ENCODE measurements at regions not wholly inside any gene's neighbourhood (a gene's known extent, or its start where the extent isn't known, plus 50 kb on each side); places are given as distances from the start of the nearest gene placed in this dataset.
"Not testable (repeated sequence)": the region's sequence is repeated elsewhere in the genome, so short reads cannot be mapped to it uniquely, and the experiment has no call there.

GRCh38 chrX:4004822-4005221, 291.4 kb upstream of the PRKX start:
- CTCF ChIA-PET, result no interaction called here

GRCh38 chrX:3994315-3994714, 280.9 kb upstream of the PRKX start:
- no peak overlapping the region for H3K4me2 ChIP-seq (ENCODE audit: low read length)
- no peaks in the 10 kb centered on the region for H3K4me1 ChIP-seq (ENCODE audit: insufficient read depth, low read length)
- H3K79me2 ChIP-seq (ENCODE audit: low read length), result no peaks in the 10 kb centered on the region
- H3K9me2 ChIP-seq (replicated peaks; ENCODE audit: low read length), result no peaks in the 10 kb centered on the region
- no peaks in the 10 kb centered on the region for H4K20me1 ChIP-seq (ENCODE audit: low read length)
- POLR2A ChIA-PET (ENCODE audit: unreplicated experiment), result no interaction called here
- intact Hi-C loops (cut with micrococcal nuclease), result no loop called here
- no peak overlapping the region for H3K9ac ChIP-seq (ENCODE audit: low read length)
- H3K27me3 ChIP-seq (ENCODE audit: low read length), result no peaks in the 10 kb centered on the region
- CTCF ChIA-PET, result no interaction called here
- no peak overlapping the region for H3K27ac ChIP-seq (ENCODE audit: low read length)
- no peak overlapping the region for H3K4me3 ChIP-seq (ENCODE audit: low read length)
- DNase-seq (no peak), ATAC-seq (no peak)
- no peaks in the 10 kb centered on the region for H3K9me3 ChIP-seq (ENCODE audit: low read length)
- no peaks in the 10 kb centered on the region for H3F3A ChIP-seq (ENCODE audit: low read length, unreplicated experiment)
- no peaks in the 10 kb centered on the region for H3K36me3 ChIP-seq (ENCODE audit: low read depth, low read length)
- no peak overlapping the region for H2AFZ ChIP-seq (ENCODE audit: low read length)
- no peak for TF ChIP-seq CTCF (conservative IDR thresholded peaks at IDR 0.05; ENCODE audit: low read depth, low read length)
- TF ChIP-seq EZH2phosphoT487 (IDR thresholded peaks at IDR 0.05; ENCODE audit: borderline replicate concordance, low read length), result no peak
- TF ChIP-seq EZH2 (IDR thresholded peaks at IDR 0.05; ENCODE audit: low read length, unreplicated experiment), result no peak
- BruUV-seq (replicated peaks), result no TSS peak

More at GRCh38 chrX:4004822-4005221, 291.4 kb upstream of the PRKX start:
- Histone ChIP-seq H3F3A (ENCODE audit: low read length, unreplicated experiment) (no peaks in the 10 kb centered on the region), H3K79me2 (ENCODE audit: low read length) (no peaks in the 10 kb centered on the region), H2AFZ (ENCODE audit: low read length) (no peak overlapping the region), H3K27ac (ENCODE audit: low read length) (no peak overlapping the region), H3K4me2 (ENCODE audit: low read length) (no peak overlapping the region), H3K4me3 (ENCODE audit: low read length) (no peak overlapping the region), H4K20me1 (ENCODE audit: low read length) (no peaks in the 10 kb centered on the region), H3K27me3 (ENCODE audit: low read length) (no peaks in the 10 kb centered on the region), H3K4me1 (ENCODE audit: insufficient read depth, low read length) (no peaks in the 10 kb centered on the region), H3K9me3 (ENCODE audit: low read length) (no peaks in the 10 kb centered on the region), H3K9me2 (replicated peaks; ENCODE audit: low read length) (no peaks in the 10 kb centered on the region), H3K9ac (ENCODE audit: low read length) (no peak overlapping the region), H3K36me3 (ENCODE audit: low read depth, low read length) (no peaks in the 10 kb centered on the region)
- intact Hi-C loops (cut with micrococcal nuclease), result no loop called here
- POLR2A ChIA-PET (ENCODE audit: unreplicated experiment), result no interaction called here
- DNase-seq (no peak), ATAC-seq (no peak)
- no TSS peak for BruUV-seq (replicated peaks)
- TF ChIP-seq CTCF (conservative IDR thresholded peaks at IDR 0.05; ENCODE audit: low read depth, low read length) (no peak), EZH2 (IDR thresholded peaks at IDR 0.05; ENCODE audit: low read length, unreplicated experiment) (no peak), EZH2phosphoT487 (IDR thresholded peaks at IDR 0.05; ENCODE audit: borderline replicate concordance, low read length) (no peak)

DNA sequence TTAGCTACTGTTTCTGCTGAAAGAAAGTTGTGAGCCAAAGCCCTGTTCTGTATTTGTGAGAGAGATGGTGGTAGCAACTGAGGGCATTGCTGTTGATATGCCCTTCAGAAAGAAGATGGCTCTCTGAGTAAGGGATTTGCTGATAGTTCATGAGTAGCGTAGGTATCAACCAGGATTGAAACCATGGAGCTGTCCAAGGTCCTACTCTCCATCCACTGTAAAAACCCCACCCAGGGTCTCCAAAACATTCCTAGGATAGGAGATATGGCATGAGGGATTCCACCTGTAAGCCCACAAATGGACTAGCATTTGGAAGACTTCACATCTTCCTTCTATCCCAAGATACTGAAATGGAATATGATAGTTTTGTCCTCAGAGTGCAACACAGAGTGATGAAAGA, 277.1 kb upstream of the PRKX start:
- POLR2A ChIA-PET (ENCODE audit: unreplicated experiment), result no interaction called here
- TF ChIP-seq EZH2phosphoT487 (IDR thresholded peaks at IDR 0.05; ENCODE audit: borderline replicate concordance, low read length) (no peak), EZH2 (IDR thresholded peaks at IDR 0.05; ENCODE audit: low read length, unreplicated experiment) (no peak), CTCF (conservative IDR thresholded peaks at IDR 0.05; ENCODE audit: low read depth, low read length) (no peak)
- no peaks in the 10 kb centered on the region for H3F3A ChIP-seq (ENCODE audit: low read length, unreplicated experiment)
- H3K9me2 ChIP-seq (replicated peaks; ENCODE audit: low read length), result no peaks in the 10 kb centered on the region
- ATAC-seq (no peak), DNase-seq (no peak)
- no peaks in the 10 kb centered on the region for H3K36me3 ChIP-seq (ENCODE audit: low read depth, low read length)
- no peaks in the 10 kb centered on the region for H3K4me1 ChIP-seq (ENCODE audit: insufficient read depth, low read length)
- H3K9ac ChIP-seq (ENCODE audit: low read length), result no peak overlapping the region
- H3K79me2 ChIP-seq (ENCODE audit: low read length), result no peaks in the 10 kb centered on the region
- H3K27me3 ChIP-seq (ENCODE audit: low read length), result no peaks in the 10 kb centered on the region
- no peak overlapping the region for H3K4me2 ChIP-seq (ENCODE audit: low read length)
- intact Hi-C loops (cut with micrococcal nuclease), result no loop called here
- no peak overlapping the region for H3K4me3 ChIP-seq (ENCODE audit: low read length)
- no TSS peak for BruUV-seq (replicated peaks)
- H4K20me1 ChIP-seq (ENCODE audit: low read length), result no peaks in the 10 kb centered on the region
- H3K27ac ChIP-seq (ENCODE audit: low read length), result no peak overlapping the region
- CTCF ChIA-PET, result no interaction called here
- no peak overlapping the region for H2AFZ ChIP-seq (ENCODE audit: low read length)
- H3K9me3 ChIP-seq (ENCODE audit: low read length), result no peaks in the 10 kb centered on the region

GRCh38 chrX:3972104-3972858, 258.8 kb upstream of the PRKX start:
- H3K4me1 ChIP-seq (ENCODE audit: insufficient read depth, low read length); H3F3A ChIP-seq (ENCODE audit: low read length, unreplicated experiment); H2AFZ ChIP-seq (ENCODE audit: low read length); H3K36me3 ChIP-seq (ENCODE audit: low read depth, low read length); H3K27ac ChIP-seq (ENCODE audit: low read length); H3K4me3 ChIP-seq (ENCODE audit: low read length); H3K9me2 ChIP-seq (replicated peaks; ENCODE audit: low read length); H4K20me1 ChIP-seq (ENCODE audit: low read length); H3K4me2 ChIP-seq (ENCODE audit: low read length); CTCF ChIA-PET; H3K79me2 ChIP-seq (ENCODE audit: low read length); intact Hi-C loops (cut with micrococcal nuclease); BruUV-seq (replicated peaks); POLR2A ChIA-PET (ENCODE audit: unreplicated experiment); H3K9ac ChIP-seq (ENCODE audit: low read length); H3K9me3 ChIP-seq (ENCODE audit: low read length); ATAC-seq; DNase-seq: not testable (repeated sequence)
- peaks cover 16% of the 10 kb centered on the region for H3K27me3 ChIP-seq (ENCODE audit: low read length)
